GM21717 (cell line): ENCODE measurements at regions not wholly inside any gene's neighbourhood (a gene's known extent, or its start where the extent isn't known, plus 50 kb on each side); places are given as distances from the start of the nearest gene placed in this dataset.

Source experiments
- ATAC-seq: cut with Tn5 transposase; IDR thresholded peaks from one replicate; pipeline ENCODE4 v1.9.1; 2021; ENCODE audit warnings: mild to moderate bottlenecking, moderate library complexity; ENCODE audit not compliant: unreplicated experiment

DNA sequence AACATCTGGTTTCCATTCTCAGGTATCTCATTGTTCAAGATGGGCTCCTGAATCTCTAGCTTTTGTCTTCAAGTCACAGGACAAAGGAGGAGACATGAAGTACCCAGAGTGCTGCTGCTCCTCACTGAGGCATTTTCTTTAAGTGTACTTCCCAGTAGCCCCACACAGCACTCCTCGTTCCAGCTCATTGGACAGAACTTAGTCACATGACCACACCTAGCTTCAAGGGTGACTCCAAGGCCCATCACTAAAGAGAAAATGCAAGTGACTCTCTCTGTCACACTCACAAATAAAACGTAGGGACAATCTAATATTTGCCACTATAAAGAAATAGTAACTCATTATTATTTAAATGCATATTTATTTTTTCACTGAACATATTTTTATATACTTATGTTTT, 58.3 kb upstream of the NEUROD6 start:
- ATAC-seq, result no peak

- ATAC-seq, result no peak
Observed at GRCh38 chr7:31407178-31407676, 66.7 kb upstream of the NEUROD6 start.

- ATAC-seq, result no peak
Observed at GRCh38 chr7:31408140-31408729, 67.7 kb upstream of the NEUROD6 start.

GRCh38 chr7:31410265-31410664, 69.7 kb upstream of the NEUROD6 start:
- ATAC-seq, result no peak

DNA sequence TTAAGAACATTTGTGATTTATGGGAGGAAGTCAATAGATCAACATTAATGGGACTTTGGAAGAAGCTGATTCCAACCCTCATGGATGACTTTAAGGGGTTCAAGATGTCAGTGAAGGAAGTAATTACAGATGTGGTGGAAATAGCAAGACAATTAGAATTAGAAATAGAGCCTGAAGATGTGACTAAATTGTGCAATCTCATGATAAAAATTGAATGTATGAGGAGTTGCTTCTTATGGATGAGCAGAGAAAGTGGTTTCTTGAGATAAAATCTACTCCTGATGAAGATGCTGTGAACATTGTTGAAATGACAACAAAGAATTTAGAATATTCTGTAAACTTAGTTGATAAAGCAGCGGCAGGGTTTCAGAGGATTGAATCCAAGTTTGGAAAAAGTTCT, 70.9 kb upstream of the NEUROD6 start:
- ATAC-seq, result no peak

DNA sequence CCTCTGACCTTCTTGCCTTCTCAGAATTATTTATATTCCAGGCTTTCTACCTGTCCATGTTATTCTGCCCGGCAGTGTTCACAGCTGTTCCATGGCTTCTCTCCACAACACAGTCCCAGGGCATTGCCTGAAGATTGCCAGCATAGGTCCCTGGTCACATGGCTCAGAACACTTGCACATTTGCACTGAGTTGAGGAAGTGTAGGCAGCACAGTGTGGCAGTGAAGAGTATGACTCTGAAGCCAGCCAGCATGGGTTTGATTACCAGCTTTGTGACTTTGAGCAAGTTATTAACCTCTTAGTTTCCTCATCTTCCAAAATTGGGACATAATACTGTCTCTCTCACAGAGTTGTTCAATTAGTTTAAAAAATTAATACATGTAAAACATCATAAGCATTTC, 73.2 kb upstream of the NEUROD6 start:
- no peak for ATAC-seq

DNA sequence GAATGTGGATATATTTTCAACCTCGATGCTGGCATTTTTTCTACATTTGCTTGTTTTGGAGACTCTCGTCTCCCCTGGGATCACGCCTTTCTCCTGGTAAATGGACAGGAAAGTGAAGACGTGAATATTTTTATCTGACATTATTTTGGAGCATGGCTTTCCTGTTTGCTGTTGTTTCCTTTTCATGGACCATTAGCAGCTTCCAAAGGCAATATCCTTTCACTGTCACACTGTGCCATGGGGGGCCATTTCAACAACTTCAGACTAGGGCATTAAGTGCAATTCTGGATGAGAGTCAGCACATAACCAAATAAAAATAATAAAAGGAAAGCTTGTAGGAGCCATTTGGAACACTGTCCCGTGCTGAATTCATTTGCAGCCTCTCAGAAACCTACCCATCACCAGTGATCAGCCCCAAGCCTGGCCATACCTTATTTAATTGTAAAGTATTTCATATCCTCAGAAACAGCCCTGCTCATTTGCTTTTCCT, 75.9 kb upstream of the NEUROD6 start:
- no peak for ATAC-seq

DNA sequence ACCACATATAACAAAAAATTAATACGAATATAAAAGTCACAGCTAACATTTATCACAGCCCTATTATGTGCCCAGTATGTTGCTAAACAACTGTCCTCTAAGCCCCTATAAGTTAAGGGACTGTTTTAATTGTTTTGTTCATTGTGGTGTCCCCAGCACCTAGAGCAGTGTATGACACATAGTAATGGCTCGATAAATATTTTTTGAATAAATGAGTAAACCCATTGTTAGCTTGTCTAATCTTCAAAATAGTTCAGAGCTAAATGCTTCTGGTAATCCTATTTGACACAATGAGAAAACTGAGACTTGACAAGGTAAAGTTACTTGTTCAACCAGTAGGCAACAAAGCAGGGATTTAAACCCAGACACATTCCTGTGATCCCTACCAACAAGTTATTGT, 78.4 kb upstream of the NEUROD6 start:
- no peak for ATAC-seq

DNA sequence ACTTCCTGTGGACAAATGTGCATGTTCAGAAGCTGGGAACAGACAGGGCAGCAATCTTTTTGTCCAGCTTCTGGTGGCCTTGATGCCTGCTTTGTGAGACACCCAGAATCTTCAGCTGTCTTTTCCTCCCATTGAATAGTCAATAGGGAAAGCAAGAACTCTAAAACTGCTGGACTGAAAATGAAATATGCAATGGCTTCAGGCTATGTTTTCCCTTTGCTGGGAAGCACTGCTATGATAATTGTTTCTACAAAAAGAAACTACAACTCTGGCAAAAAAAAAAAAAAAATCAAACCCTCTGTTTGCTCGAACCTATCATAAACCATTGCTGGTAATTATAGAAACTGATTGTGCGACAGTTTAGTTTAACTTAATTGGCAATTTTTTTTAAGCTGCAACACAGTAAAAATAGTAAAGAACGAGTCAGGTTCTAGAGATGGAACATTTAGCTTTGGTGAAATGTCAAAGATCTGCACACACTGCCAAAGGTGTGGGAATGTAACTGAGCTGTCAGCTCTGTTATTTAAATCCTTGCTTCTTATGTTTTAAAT, 79.1 kb upstream of the NEUROD6 start:
- no peak for ATAC-seq

GRCh38 chr7:31420948-31421347, 80.4 kb upstream of the NEUROD6 start:
- ATAC-seq, result no peak

- ATAC-seq, result no peak
Observed at GRCh38 chr7:31421607-31422006, 81.1 kb upstream of the NEUROD6 start.

- ATAC-seq, result no peak
Observed at GRCh38 chr7:31423994-31424393, 83.5 kb upstream of the NEUROD6 start.

- ATAC-seq, result no peak
Observed at GRCh38 chr7:31432176-31432575, 81.7 kb upstream of the ITPRID1 start.

DNA sequence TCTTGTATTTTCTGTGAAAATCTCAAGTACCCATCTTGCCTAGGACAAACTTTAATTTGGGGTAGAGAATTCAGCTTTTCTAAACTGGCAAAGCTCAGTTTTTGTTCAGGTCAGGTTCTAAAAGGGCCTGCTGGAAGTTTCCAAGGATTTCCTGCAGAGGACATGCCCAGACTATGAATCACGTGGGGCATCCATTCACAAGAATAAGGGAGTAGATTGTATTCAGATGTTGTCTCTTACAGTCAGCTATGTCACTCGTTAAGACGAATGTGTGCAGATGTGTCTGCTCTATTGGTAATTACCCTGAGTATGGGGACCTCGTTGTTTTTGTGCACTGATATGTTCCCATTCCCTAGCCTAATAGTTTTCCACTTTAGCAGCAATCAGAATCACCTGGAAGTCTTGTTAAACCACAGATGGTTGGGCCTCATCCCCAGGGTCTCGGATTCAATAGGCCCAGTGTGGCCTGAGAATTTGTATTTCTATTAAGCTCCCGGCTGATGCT, 81.0 kb upstream of the ITPRID1 start:
- ATAC-seq, result no peak

- ATAC-seq, result no peak
Observed at GRCh38 chr7:31437250-31437865, 76.5 kb upstream of the ITPRID1 start.

DNA sequence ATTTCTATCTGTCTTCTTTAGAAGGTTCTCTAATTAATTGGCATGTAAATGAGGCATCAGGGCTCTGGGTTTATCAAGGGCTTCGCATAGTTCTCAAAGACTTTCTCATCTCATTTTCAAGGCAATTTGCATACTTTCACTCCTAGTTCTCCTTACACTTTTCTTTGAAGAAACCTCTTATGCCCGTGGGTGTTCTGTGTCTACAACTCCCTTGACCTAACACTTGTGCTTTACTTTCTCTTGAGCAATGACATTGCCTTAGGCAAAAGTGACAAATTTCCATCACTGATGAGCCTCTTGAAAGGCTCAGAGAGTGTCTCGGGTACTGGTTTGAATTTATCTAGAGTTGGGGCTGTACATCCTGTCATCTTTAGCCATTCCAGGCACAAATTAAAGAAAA, 74.7 kb upstream of the ITPRID1 start:
- no peak for ATAC-seq

- no peak for ATAC-seq
Observed at GRCh38 chr7:31440511-31440910, 73.4 kb upstream of the ITPRID1 start.

DNA sequence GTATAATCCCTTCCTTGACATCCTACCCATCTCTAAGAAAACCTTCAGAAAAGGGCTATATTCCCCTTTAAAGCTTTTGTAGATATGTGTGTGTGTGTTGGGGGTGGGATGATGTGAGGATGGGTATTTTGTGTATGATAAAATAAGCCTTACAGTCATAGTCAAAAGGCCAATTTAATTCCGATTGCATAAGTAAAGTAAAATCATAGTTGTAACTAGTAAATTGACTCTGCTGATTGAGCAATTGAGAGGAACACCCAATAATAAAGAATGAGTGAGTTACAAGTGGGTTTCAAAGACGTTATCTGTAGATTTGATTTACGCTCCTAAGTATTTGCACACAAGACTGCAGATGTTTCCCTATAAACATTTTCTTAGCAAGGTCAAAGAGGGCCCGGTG, 71.3 kb upstream of the ITPRID1 start:
- no peak for ATAC-seq

- ATAC-seq, result peak; percentile 83
Observed at GRCh38 chr7:31443457-31443856, 70.4 kb upstream of the ITPRID1 start.

DNA sequence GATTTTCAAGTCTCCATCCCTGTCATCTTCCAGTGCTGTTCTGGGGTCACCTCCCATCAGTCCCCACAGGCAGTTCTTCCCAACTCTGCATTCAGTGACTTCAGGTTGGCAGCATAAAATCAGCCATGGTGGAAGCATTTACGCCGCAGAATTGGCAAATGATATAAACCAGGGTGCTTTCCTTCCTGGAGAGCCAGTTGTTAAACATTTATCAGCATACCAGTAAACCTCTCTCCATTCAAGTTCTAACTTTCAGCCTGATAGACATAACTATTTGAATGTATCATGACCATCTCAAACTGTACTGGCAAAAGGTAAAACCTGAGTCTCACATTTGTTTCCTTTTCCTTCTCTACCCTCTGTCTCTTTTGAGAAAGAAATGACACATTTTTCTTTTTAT, 69.7 kb upstream of the ITPRID1 start:
- no peak for ATAC-seq

DNA sequence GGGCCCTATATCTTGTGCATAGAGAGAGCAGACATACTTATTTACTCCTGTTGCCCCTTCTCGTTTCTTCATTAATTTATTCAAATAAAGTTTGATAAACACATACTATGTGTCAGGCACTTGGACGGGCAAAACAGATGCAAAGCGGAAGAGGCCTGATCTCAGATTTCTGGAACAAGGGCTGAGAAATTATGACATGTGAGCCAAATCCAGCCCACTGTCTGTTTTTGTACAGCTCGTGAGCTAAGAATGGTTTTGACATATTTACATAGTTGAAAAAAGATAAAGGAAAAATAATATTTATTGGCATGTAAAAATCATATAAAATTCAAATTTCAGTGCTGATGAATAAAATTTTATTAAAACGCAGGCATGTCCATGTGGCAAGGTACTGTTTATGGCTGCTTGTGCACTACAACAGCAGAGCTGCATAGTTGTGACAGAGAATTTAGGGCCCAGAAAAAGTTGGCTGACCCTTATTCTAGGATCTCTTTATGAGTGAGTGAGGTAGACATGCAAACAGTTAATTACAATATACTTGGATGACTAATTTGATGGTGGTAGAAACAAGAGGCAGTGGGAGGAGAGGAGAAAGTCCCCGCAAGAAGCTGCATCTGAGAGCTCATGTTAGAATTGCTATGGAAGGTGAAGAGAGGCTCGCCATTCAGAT, 68.1 kb upstream of the ITPRID1 start:
- no peak for ATAC-seq

- ATAC-seq, result no peak
Observed at GRCh38 chr7:31448649-31449048, 65.2 kb upstream of the ITPRID1 start.
